CD14-positive monocyte (primary cell): ENCODE measurements at regions not wholly inside any gene's neighbourhood (a gene's known extent, or its start where the extent isn't known, plus 50 kb on each side); places are given as distances from the start of the nearest gene placed in this dataset.

Experiments
- DNase-seq, 3 donors: peaks; one replicate each; pipeline ENCODE4 v3.0.0-alpha.2; 2011 to 2022
- H2AFZ ChIP-seq: 2 replicates; pipeline ENCODE4 v1.6.0; 2012; ENCODE audit warnings: mild to moderate bottlenecking, low read depth, low read length, inconsistent platforms; ENCODE audit not compliant: insufficient read depth, poor library complexity, severe bottlenecking
- H3K27ac ChIP-seq, 2 donors: 1 replicate in 1 of 2; 2 replicates in 1 of 2; pipeline ENCODE4 v1.5.1; 2012 to 2013; ENCODE audit warnings: low read length in 2 of 2, control low read depth in 1 of 2, inconsistent platforms in 1 of 2, low read depth in 1 of 2, mild to moderate bottlenecking in 1 of 2
- H3K27me3 ChIP-seq, 2 donors: one replicate each; pipeline versions ENCODE4 v1.6.0 to v1.6.1; 2011 to 2013; ENCODE audit warnings: low read length in 2 of 2; ENCODE audit not compliant: control insufficient read depth in 2 of 2, insufficient read depth in 2 of 2
- H3K36me3 ChIP-seq, 2 donors: replicated peaks in 1 of 2; 1 replicate in 1 of 2; 2 replicates in 1 of 2; pipeline versions ENCODE4 v1.5.1 to v1.6.1; 2012 to 2013; ENCODE audit warnings: low read length in 2 of 2, control low read depth in 1 of 2, inconsistent platforms in 1 of 2, mild to moderate bottlenecking in 1 of 2; ENCODE audit not compliant: insufficient read depth in 2 of 2, control insufficient read depth in 1 of 2
- H3K4me1 ChIP-seq, 2 donors: 1 replicate in 1 of 2; 2 replicates in 1 of 2; pipeline versions ENCODE4 v1.5.1 to v1.6.1; 2012 to 2013; ENCODE audit warnings: low read length in 2 of 2, control low read depth in 1 of 2, inconsistent platforms in 1 of 2, mild to moderate bottlenecking in 1 of 2, moderate library complexity in 1 of 2; ENCODE audit not compliant: insufficient read depth in 2 of 2, control insufficient read depth in 1 of 2
- H3K4me2 ChIP-seq: replicated peaks from 2 replicates; pipeline ENCODE3; 2012; ENCODE audit warnings: low read length, moderate library complexity, mild to moderate bottlenecking; ENCODE audit not compliant: poor library complexity, severe bottlenecking; ENCODE audit errors: extremely low read depth
- H3K4me3 ChIP-seq, 3 experiments: fragments of 200-600 bp in 1 of 3; sonication (generic) in 1 of 3; replicated peaks in 1 of 3; 1 replicate in 2 of 3; 2 replicates in 1 of 3; pipeline ENCODE4 v1.5.1; 2011 to 2013; ENCODE audit warnings: low read length in 3 of 3, mild to moderate bottlenecking in 3 of 3, control low read depth in 2 of 3, low read depth in 2 of 3, inconsistent platforms in 1 of 3, moderate library complexity in 1 of 3
- H3K79me2 ChIP-seq: 2 replicates; pipeline ENCODE4 v1.6.0; 2012; ENCODE audit warnings: mild to moderate bottlenecking, control low read depth, inconsistent platforms, low read length, moderate library complexity; ENCODE audit not compliant: insufficient read depth
- H3K9ac ChIP-seq: 2 replicates; pipeline ENCODE4 v1.6.0; 2017; ENCODE audit warnings: low read length, mild to moderate bottlenecking; ENCODE audit not compliant: insufficient read depth, poor library complexity, severe bottlenecking
- H3K9me3 ChIP-seq, 2 donors: replicated peaks in 1 of 2; 1 replicate in 1 of 2; 2 replicates in 1 of 2; pipeline versions ENCODE4 v1.5.1 to v1.6.1; 2012 to 2013; ENCODE audit warnings: low read length in 2 of 2, control low read depth in 1 of 2; ENCODE audit not compliant: control insufficient read depth in 1 of 2, insufficient read depth in 1 of 2
- H4K20me1 ChIP-seq: 2 replicates; pipeline ENCODE4 v1.6.0; 2012; ENCODE audit warnings: mild to moderate bottlenecking, low read length, control low read depth, moderate library complexity; ENCODE audit not compliant: insufficient read depth
- H3K27ac Mint-ChIP-seq, 7 donors: one replicate each; pipeline ENCODE4 v1.8.0; 2020; ENCODE audit warnings: mild to moderate bottlenecking in 7 of 7, mixed read lengths in 7 of 7, moderate library complexity in 6 of 7, inconsistent platforms in 2 of 7
- H3K27me3 Mint-ChIP-seq, 3 donors: one replicate each; pipeline ENCODE4 v1.8.0; 2021 to 2022; ENCODE audit warnings: low read depth in 3 of 3, mild to moderate bottlenecking in 3 of 3, mixed read lengths in 3 of 3, moderate library complexity in 3 of 3, inconsistent platforms in 1 of 3
- H3K36me3 Mint-ChIP-seq, 2 donors: one replicate each; pipeline ENCODE4 v1.8.0; 2020; ENCODE audit warnings: mixed read lengths in 2 of 2, inconsistent platforms in 1 of 2, mild to moderate bottlenecking in 1 of 2
- H3K4me1 Mint-ChIP-seq: one replicate; pipeline ENCODE4 v1.8.0; 2020; ENCODE audit warnings: mild to moderate bottlenecking, mixed read lengths
- H3K4me3 Mint-ChIP-seq, 2 donors: one replicate each; pipeline ENCODE4 v1.8.0; 2020; ENCODE audit warnings: mild to moderate bottlenecking in 2 of 2, mixed read lengths in 2 of 2, moderate library complexity in 1 of 2
- H3K9me3 Mint-ChIP-seq, 7 donors: one replicate each; pipeline ENCODE4 v1.8.0; 2020 to 2022; ENCODE audit warnings: mixed read lengths in 7 of 7, mild to moderate bottlenecking in 6 of 7, moderate library complexity in 6 of 7, inconsistent platforms in 2 of 7
- WGBS: methylation state at CpG from one replicate; pipeline ENCODE4 v1.1.5; 2013; ENCODE audit warnings: missing lambda C conversion rate; ENCODE audit not compliant: insufficient coverage; 5-methylcytosine and 5-hydroxymethylcytosine counted together
- intact Hi-C, 2 donors: fragments of 100-400 bp; cut with micrococcal nuclease; formaldehyde crosslinking; loops; one replicate each; pipeline versions ENCODE4 v1.15.0 to v1.15.1; 2023
- TF ChIP-seq, protein P1 (sequence below): fragments of 200-600 bp; IDR thresholded peaks from one replicate; pipeline ENCODE4 v1.8.0; 2022; ENCODE audit warnings: antibody characterized with exemption, mild to moderate bottlenecking

DNA sequence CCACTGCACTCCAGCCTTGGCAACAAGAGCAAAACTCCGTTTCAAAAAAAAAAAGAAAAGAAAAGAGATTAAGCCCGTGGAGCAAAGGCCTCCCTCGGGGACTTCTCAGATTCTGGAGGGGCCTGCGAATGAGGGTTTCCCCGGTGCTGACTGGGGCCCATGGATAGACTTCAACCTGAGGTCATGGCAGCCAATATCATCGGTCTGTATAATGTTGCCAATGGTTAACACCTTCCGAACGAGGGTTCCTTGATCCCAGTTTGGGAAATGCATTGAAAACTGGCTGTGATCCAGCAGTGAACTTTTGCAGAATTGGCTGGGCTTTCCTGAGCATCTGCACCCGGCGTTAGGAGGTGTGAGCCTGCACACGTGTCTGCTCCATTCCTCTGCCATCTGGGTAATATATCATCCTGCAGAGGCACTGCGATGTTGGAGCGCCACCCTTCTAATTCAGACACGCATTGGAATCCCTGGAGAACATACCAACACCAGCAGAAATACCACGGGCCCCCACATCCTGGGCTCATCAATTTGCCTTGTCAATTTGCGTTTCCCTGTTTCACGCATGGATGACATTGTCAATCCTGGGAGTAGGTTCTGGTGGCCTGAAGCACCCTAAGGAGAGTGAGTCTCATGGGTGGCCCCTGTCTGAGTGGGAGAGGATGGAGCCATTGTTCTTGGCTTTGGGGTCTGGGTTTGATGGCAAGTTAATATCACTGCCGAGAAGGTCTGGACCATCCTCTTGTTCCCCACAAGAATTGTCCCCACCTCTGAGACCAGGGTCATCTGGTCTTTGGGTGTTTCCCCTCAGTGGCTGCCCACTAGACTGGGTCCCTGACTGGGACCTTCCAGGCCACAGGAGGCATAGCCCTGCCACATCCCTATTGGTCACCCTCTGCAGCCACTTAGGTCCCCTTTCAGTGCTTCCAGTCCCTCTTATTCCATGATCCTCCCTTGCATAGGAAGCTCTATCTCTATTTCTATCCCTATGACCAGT lies 441.0 kb downstream of the PTPRU start:
- Histone ChIP-seq H4K20me1 (no peaks in the 10 kb centered on the region), H3K4me3 (no peak overlapping the region), H2AFZ (no peak overlapping the region), H3K9me3 (no peaks in the 10 kb centered on the region), H3K27me3 (no peaks in the 10 kb centered on the region), H3K36me3 (no peaks in the 10 kb centered on the region), H3K4me1 (no peaks in the 10 kb centered on the region), H3K9ac (no peak overlapping the region), H3K79me2 (no peaks in the 10 kb centered on the region), H3K4me2 (no peak overlapping the region), H3K27ac (no peak overlapping the region)
- intact Hi-C loops = no loop called here
- H3K9me3 Mint-ChIP-seq = peaks cover 0 to 3% (median 0%) of the 10 kb centered on the region in 7 donors
- H3K36me3 Mint-ChIP-seq = no peaks in the 10 kb centered on the region
- DNase-seq = no peak
- H3K27me3 Mint-ChIP-seq = peaks cover 0 to 4% (median 1%) of the 10 kb centered on the region in 3 donors
- no peak overlapping the region for H3K27ac Mint-ChIP-seq
- H3K4me1 Mint-ChIP-seq = no peaks in the 10 kb centered on the region
- WGBS = 75% methylated on average over 16 of the region's 18 CpGs
- TF ChIP-seq, protein P1, sequence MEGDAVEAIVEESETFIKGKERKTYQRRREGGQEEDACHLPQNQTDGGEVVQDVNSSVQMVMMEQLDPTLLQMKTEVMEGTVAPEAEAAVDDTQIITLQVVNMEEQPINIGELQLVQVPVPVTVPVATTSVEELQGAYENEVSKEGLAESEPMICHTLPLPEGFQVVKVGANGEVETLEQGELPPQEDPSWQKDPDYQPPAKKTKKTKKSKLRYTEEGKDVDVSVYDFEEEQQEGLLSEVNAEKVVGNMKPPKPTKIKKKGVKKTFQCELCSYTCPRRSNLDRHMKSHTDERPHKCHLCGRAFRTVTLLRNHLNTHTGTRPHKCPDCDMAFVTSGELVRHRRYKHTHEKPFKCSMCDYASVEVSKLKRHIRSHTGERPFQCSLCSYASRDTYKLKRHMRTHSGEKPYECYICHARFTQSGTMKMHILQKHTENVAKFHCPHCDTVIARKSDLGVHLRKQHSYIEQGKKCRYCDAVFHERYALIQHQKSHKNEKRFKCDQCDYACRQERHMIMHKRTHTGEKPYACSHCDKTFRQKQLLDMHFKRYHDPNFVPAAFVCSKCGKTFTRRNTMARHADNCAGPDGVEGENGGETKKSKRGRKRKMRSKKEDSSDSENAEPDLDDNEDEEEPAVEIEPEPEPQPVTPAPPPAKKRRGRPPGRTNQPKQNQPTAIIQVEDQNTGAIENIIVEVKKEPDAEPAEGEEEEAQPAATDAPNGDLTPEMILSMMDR = no peak
- no peak overlapping the region for H3K4me3 Mint-ChIP-seq

DNA sequence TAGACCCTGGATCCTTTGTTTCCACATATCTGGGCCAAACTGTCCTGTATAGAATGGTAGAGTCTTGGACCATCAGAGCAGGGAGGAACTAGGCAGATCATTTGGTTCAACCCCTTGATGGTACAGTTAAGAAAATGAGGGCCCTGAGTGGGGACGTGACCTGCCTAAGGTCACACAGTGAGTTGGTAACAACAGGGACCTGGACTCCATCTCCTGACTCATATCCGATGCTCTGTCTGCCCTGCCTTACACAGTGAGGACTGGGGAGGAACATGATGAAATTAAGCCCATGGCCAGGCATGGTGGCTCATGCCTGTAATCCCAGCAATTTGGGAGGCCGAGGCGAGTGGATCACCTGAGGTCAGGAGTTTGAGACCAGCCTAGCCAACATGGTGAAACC lies 440.2 kb downstream of the PTPRU start:
- Histone ChIP-seq H3K4me3 (no peak overlapping the region), H3K4me2 (no peak overlapping the region), H3K36me3 (no peaks in the 10 kb centered on the region), H3K27ac (no peak overlapping the region), H2AFZ (no peak overlapping the region), H3K9me3 (no peaks in the 10 kb centered on the region), H3K9ac (no peak overlapping the region), H3K27me3 (no peaks in the 10 kb centered on the region), H3K4me1 (no peaks in the 10 kb centered on the region), H3K79me2 (no peaks in the 10 kb centered on the region), H4K20me1 (no peaks in the 10 kb centered on the region)
- no peak for DNase-seq
- Mint-ChIP-seq H3K4me1 (no peaks in the 10 kb centered on the region), H3K27me3 (peaks cover 0 to 6% (median 1%) of the 10 kb centered on the region in 3 donors), H3K4me3 (no peak overlapping the region), H3K27ac (no peak overlapping the region), H3K9me3 (peaks cover 0 to 3% (median 0%) of the 10 kb centered on the region in 7 donors), H3K36me3 (no peaks in the 10 kb centered on the region)
- WGBS = 79% methylated on average over 2 of the region's 4 CpGs
- intact Hi-C loops = no loop called here
- TF ChIP-seq, protein P1 = no peak
